ENCODE measurements at regions not wholly inside any gene's neighbourhood (a gene's known extent, or its start where the extent isn't known, plus 50 kb on each side); places are given as distances from the start of the nearest gene placed in this dataset.
"Not testable (repeated sequence)": the region's sequence is repeated elsewhere in the genome, so short reads cannot be mapped to it uniquely, and the experiment has no call there.

GRCh38 chrX:3910611-3911010 lies 197.2 kb upstream of the PRKX start:
- H3K27ac ChIP-seq (ENCODE audit: low read depth in 1 of 3, low read length in 2 of 3); H3K4me3 ChIP-seq (ENCODE audit: low read depth in 1 of 3, low read length in 3 of 3); H3K36me3 ChIP-seq (ENCODE audit: control insufficient read depth in 3 of 3, insufficient read depth in 2 of 3, low read depth in 1 of 3, low read length in 3 of 3); H3K27me3 ChIP-seq (ENCODE audit: control insufficient read depth in 3 of 3, insufficient read depth in 3 of 3, low read length in 3 of 3); DNase-seq; H3K4me1 ChIP-seq (ENCODE audit: control insufficient read depth in 3 of 3, insufficient read depth in 2 of 3, low read depth in 1 of 3, low read length in 2 of 3); H3K9me3 ChIP-seq (ENCODE audit: control insufficient read depth in 2 of 2, insufficient read depth in 1 of 2, low read depth in 1 of 2, low read length in 1 of 2): not testable (repeated sequence)
- no CpG with 5 or more reads among the region's 5 CpGs for whole genome bisulfite sequencing, 3 donors
- peak; percentile 71 for FAIRE-seq

GRCh38 chrX:3905522-3906258 lies 192.2 kb upstream of the PRKX start:
- H3K9me3 ChIP-seq (ENCODE audit: control insufficient read depth in 2 of 2, insufficient read depth in 1 of 2, low read depth in 1 of 2, low read length in 1 of 2); H3K27ac ChIP-seq (ENCODE audit: low read depth in 1 of 3, low read length in 2 of 3); H3K4me1 ChIP-seq (ENCODE audit: control insufficient read depth in 3 of 3, insufficient read depth in 2 of 3, low read depth in 1 of 3, low read length in 2 of 3); FAIRE-seq; H3K27me3 ChIP-seq (ENCODE audit: control insufficient read depth in 3 of 3, insufficient read depth in 3 of 3, low read length in 3 of 3); DNase-seq; H3K36me3 ChIP-seq (ENCODE audit: control insufficient read depth in 3 of 3, insufficient read depth in 2 of 3, low read depth in 1 of 3, low read length in 3 of 3); H3K4me3 ChIP-seq (ENCODE audit: low read depth in 1 of 3, low read length in 3 of 3): not testable (repeated sequence)
- 100% methylated on average over 3 of the region's 19 CpGs; no CpG with 5 or more reads in 2 of the 3 donors for WGBS, 3 donors

DNA sequence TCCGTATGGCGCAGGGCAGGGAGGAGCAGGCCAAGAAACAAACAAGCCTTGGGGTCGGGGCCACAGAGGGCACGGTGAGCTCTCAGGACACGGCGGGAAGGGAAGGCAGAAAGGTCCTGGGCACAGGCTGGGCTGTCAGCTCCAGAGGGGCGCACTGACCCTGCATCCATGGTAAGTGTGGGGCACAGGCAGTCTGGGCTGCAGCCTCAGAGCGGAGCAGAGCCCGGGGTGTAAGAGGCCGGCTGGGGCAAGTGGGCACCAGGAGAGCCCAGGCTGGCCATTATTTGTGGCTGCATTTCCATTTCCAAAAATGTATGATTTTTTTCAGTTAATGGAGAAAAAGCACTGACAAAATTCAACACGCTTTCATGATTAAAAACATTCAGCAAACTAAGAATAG lies 188.8 kb upstream of the PRKX start:
- H3K4me3 ChIP-seq (ENCODE audit: low read depth in 1 of 3, low read length in 3 of 3); H3K27ac ChIP-seq (ENCODE audit: low read depth in 1 of 3, low read length in 2 of 3); H3K9me3 ChIP-seq (ENCODE audit: control insufficient read depth in 2 of 2, insufficient read depth in 1 of 2, low read depth in 1 of 2, low read length in 1 of 2); H3K4me1 ChIP-seq (ENCODE audit: control insufficient read depth in 3 of 3, insufficient read depth in 2 of 3, low read depth in 1 of 3, low read length in 2 of 3); DNase-seq; H3K27me3 ChIP-seq (ENCODE audit: control insufficient read depth in 3 of 3, insufficient read depth in 3 of 3, low read length in 3 of 3); H3K36me3 ChIP-seq (ENCODE audit: control insufficient read depth in 3 of 3, insufficient read depth in 2 of 3, low read depth in 1 of 3, low read length in 3 of 3); FAIRE-seq: not testable (repeated sequence)
- 100% methylated on average over 1 to 4 of the region's 11 CpGs; no CpG with 5 or more reads in 1 of the 3 donors for WGBS, 3 donors

- H3K27ac ChIP-seq (ENCODE audit: low read depth in 1 of 3, low read length in 2 of 3); H3K27me3 ChIP-seq (ENCODE audit: control insufficient read depth in 3 of 3, insufficient read depth in 3 of 3, low read length in 3 of 3); FAIRE-seq; H3K4me3 ChIP-seq (ENCODE audit: low read depth in 1 of 3, low read length in 3 of 3); H3K4me1 ChIP-seq (ENCODE audit: control insufficient read depth in 3 of 3, insufficient read depth in 2 of 3, low read depth in 1 of 3, low read length in 2 of 3); H3K9me3 ChIP-seq (ENCODE audit: control insufficient read depth in 2 of 2, insufficient read depth in 1 of 2, low read depth in 1 of 2, low read length in 1 of 2); H3K36me3 ChIP-seq (ENCODE audit: control insufficient read depth in 3 of 3, insufficient read depth in 2 of 3, low read depth in 1 of 3, low read length in 3 of 3); DNase-seq: not testable (repeated sequence)
- no CpG with 5 or more reads among the region's 4 CpGs for WGBS, 3 donors
Observed at GRCh38 chrX:3896755-3897154, 183.3 kb upstream of the PRKX start.

GRCh38 chrX:3882553-3882920 lies 169.1 kb upstream of the PRKX start:
- H3K9me3 ChIP-seq (ENCODE audit: control insufficient read depth in 2 of 2, insufficient read depth in 1 of 2, low read depth in 1 of 2, low read length in 1 of 2); H3K4me1 ChIP-seq (ENCODE audit: control insufficient read depth in 3 of 3, insufficient read depth in 2 of 3, low read depth in 1 of 3, low read length in 2 of 3); H3K27me3 ChIP-seq (ENCODE audit: control insufficient read depth in 3 of 3, insufficient read depth in 3 of 3, low read length in 3 of 3); DNase-seq; FAIRE-seq; H3K36me3 ChIP-seq (ENCODE audit: control insufficient read depth in 3 of 3, insufficient read depth in 2 of 3, low read depth in 1 of 3, low read length in 3 of 3); H3K4me3 ChIP-seq (ENCODE audit: low read depth in 1 of 3, low read length in 3 of 3); H3K27ac ChIP-seq (ENCODE audit: low read depth in 1 of 3, low read length in 2 of 3): not testable (repeated sequence)
- 17% methylated on average over 1 of the region's 5 CpGs; no CpG with 5 or more reads in 2 of the 3 donors for WGBS, 3 donors

DNA sequence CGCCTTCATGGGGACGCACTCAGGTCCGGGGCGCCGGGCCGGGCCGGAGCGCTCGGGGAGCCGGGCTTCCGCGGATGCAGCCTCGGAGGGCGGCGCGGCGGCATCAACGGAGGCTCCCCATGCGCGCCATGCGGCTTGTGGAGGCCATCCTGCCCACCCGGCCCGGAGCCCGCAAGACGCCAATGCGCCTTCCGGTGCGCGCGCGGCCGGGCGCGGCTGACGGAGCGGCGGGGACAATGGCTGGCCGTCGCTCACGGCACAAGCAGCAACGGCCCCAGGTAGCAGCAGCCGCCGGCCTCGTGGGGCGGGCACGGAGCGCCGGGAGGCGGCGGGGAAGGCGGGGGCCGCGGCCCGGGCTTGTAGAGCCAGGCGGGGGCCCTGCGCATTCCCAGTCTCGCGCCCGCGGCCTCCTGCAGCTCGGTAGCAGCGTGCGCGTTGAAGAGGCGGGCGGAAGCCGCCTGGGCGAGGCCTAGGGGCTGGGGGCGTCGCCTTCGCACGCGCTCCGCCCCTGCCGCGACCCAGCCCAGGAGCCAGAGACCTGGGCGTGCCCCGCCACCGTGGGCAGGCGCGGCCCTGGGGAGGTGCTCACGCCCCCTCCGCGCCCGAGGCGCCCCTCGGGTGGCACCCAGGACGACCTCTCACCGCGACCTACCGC lies 168.6 kb upstream of the PRKX start:
- FAIRE-seq; H3K9me3 ChIP-seq (ENCODE audit: control insufficient read depth in 2 of 2, insufficient read depth in 1 of 2, low read depth in 1 of 2, low read length in 1 of 2); DNase-seq; H3K4me3 ChIP-seq (ENCODE audit: low read depth in 1 of 3, low read length in 3 of 3); H3K4me1 ChIP-seq (ENCODE audit: control insufficient read depth in 3 of 3, insufficient read depth in 2 of 3, low read depth in 1 of 3, low read length in 2 of 3); H3K27ac ChIP-seq (ENCODE audit: low read depth in 1 of 3, low read length in 2 of 3); H3K36me3 ChIP-seq (ENCODE audit: control insufficient read depth in 3 of 3, insufficient read depth in 2 of 3, low read depth in 1 of 3, low read length in 3 of 3); H3K27me3 ChIP-seq (ENCODE audit: control insufficient read depth in 3 of 3, insufficient read depth in 3 of 3, low read length in 3 of 3): not testable (repeated sequence)
- no CpG with 5 or more reads among the region's 91 CpGs for WGBS, 3 donors

DNA sequence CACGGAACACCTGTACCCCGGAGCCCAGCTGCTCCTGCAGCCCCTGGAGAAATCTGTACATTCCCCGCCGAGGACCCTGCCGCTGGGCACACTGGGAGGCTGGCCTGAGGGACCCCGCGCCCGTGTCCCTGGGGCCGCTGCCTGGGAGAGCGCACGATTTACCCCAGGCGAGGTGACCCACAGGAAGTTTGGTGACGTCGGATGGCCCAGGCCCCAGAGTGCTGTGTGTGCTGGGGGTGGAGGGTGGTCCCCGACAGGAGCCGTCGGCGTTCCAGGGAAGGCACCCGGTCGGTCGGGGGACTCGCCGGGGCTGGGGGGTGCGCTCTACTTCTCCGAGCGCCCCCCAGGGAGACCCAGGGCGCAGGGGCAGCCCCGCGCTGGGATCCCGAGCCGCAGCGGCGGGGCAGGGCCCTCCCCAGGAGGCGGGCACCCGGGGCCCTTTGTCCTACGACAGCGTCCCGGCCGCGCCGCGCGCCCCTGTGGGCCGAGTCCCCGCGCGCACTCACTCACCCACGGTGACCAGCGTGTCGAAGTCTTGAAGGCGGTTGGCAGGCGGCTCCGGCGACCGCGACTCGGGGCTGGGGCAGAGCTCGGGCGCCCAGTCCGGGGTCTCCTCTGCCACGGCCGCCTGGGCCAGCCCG lies 167.9 kb upstream of the PRKX start:
- H3K36me3 ChIP-seq (ENCODE audit: control insufficient read depth in 3 of 3, insufficient read depth in 2 of 3, low read depth in 1 of 3, low read length in 3 of 3); H3K4me1 ChIP-seq (ENCODE audit: control insufficient read depth in 3 of 3, insufficient read depth in 2 of 3, low read depth in 1 of 3, low read length in 2 of 3); H3K27ac ChIP-seq (ENCODE audit: low read depth in 1 of 3, low read length in 2 of 3); H3K4me3 ChIP-seq (ENCODE audit: low read depth in 1 of 3, low read length in 3 of 3); H3K27me3 ChIP-seq (ENCODE audit: control insufficient read depth in 3 of 3, insufficient read depth in 3 of 3, low read length in 3 of 3); H3K9me3 ChIP-seq (ENCODE audit: control insufficient read depth in 2 of 2, insufficient read depth in 1 of 2, low read depth in 1 of 2, low read length in 1 of 2); FAIRE-seq; DNase-seq: not testable (repeated sequence)
- no CpG with 5 or more reads among the region's 63 CpGs for WGBS, 3 donors

GRCh38 chrX:3876393-3876792 lies 162.9 kb upstream of the PRKX start:
- not testable (repeated sequence) for H3K27me3 ChIP-seq (ENCODE audit: control insufficient read depth in 3 of 3, insufficient read depth in 3 of 3, low read length in 3 of 3); H3K9me3 ChIP-seq (ENCODE audit: control insufficient read depth in 2 of 2, insufficient read depth in 1 of 2, low read depth in 1 of 2, low read length in 1 of 2); DNase-seq; H3K27ac ChIP-seq (ENCODE audit: low read depth in 1 of 3, low read length in 2 of 3); H3K36me3 ChIP-seq (ENCODE audit: control insufficient read depth in 3 of 3, insufficient read depth in 2 of 3, low read depth in 1 of 3, low read length in 3 of 3); H3K4me3 ChIP-seq (ENCODE audit: low read depth in 1 of 3, low read length in 3 of 3); FAIRE-seq; H3K4me1 ChIP-seq (ENCODE audit: control insufficient read depth in 3 of 3, insufficient read depth in 2 of 3, low read depth in 1 of 3, low read length in 2 of 3)
- no CpG with 5 or more reads among the region's 28 CpGs for WGBS, 3 donors

All from small intestine (tissue), 7 donors.